ENCODE measurements at regions not wholly inside any gene's neighbourhood (a gene's known extent, or its start where the extent isn't known, plus 50 kb on each side); places are given as distances from the start of the nearest gene placed in this dataset.
"Not testable (repeated sequence)": the region's sequence is repeated elsewhere in the genome, so short reads cannot be mapped to it uniquely, and the experiment has no call there.

- intact Hi-C loops (cut with DNase I) = no loop called here
- no peak for DNase-seq (ENCODE audit: low spot score)
These were observed 70.5 kb upstream of the KCTD7 start for GRCh38 chr7:66558201-66558641.

GRCh38 chr7:66558660-66559465 lies 69.8 kb upstream of the KCTD7 start:
- intact Hi-C loops (cut with DNase I) = no loop called here
- DNase-seq (ENCODE audit: low spot score) = no peak

GRCh38 chr7:66564045-66564444 lies 64.6 kb upstream of the KCTD7 start:
- intact Hi-C loops (cut with DNase I) = loop anchor here (10.0 kb wide), 1 partner anchor 431 kb away; the partner anchor contains the start of genes SBDS and TYW1

GRCh38 chr7:66570179-66570578 lies 58.5 kb upstream of the KCTD7 start:
- intact Hi-C loops (cut with DNase I); DNase-seq (ENCODE audit: low spot score): not testable (repeated sequence)

More at GRCh38 chr7:66564045-66564444, 64.6 kb upstream of the KCTD7 start:
- no peak for DNase-seq (ENCODE audit: low spot score)

GRCh38 chr7:66571568-66571967 lies 57.1 kb upstream of the KCTD7 start:
- intact Hi-C loops (cut with DNase I) = no loop called here
- no peak for DNase-seq (ENCODE audit: low spot score)

GRCh38 chr7:66573782-66574495 lies 54.7 kb upstream of the KCTD7 start:
- intact Hi-C loops (cut with DNase I); DNase-seq (ENCODE audit: low spot score): not testable (repeated sequence)

GRCh38 chr7:66574768-66575167 lies 53.9 kb upstream of the KCTD7 start:
- intact Hi-C loops (cut with DNase I); DNase-seq (ENCODE audit: low spot score): not testable (repeated sequence)

GRCh38 chr7:66575398-66575797 lies 53.3 kb upstream of the KCTD7 start:
- no peak for DNase-seq (ENCODE audit: low spot score)
- intact Hi-C loops (cut with DNase I) = no loop called here

- intact Hi-C loops (cut with DNase I) = no loop called here
These were observed 52.0 kb upstream of the KCTD7 start for GRCh38 chr7:66576646-66577045.

More at GRCh38 chr7:66576646-66577045, 52.0 kb upstream of the KCTD7 start:
- no peak for DNase-seq (ENCODE audit: low spot score)

Measured in cardiac septum (tissue), 1 donor.